H1 (cell line): ENCODE measurements at regions not wholly inside any gene's neighbourhood (a gene's known extent, or its start where the extent isn't known, plus 50 kb on each side); places are given as distances from the start of the nearest gene placed in this dataset.
"Not testable (repeated sequence)": the region's sequence is repeated elsewhere in the genome, so short reads cannot be mapped to it uniquely, and the experiment has no call there.

ENCODE experiments used
- CTCF ChIA-PET: fragments of 300-600 bp; sonication (Branson Sonifier 250); formaldehyde crosslinking; loops from one replicate; lab custom pipeline; 2021; ENCODE audit not compliant: partially characterized antibody; lab: Charles Lee
- POLR2A ChIA-PET: fragments of 300-600 bp; sonication (Branson Sonifier 250); formaldehyde crosslinking; loops from one replicate; lab custom pipeline; 2021; ENCODE audit warnings: inconsistent platforms; ENCODE audit not compliant: partially characterized antibody; lab: Charles Lee
- DNase-seq, 2 experiments: peaks; one replicate each; pipeline versions ENCODE4 v3.0.0 to v3.0.0-alpha.2; 2010 to 2022; ENCODE audit warnings: low spot score in 2 of 2, low read depth in 1 of 2, mixed read lengths in 1 of 2
- FAIRE-seq: peaks from 2 replicates; lab custom pipeline; 2011; peaks lifted over from hg19 to GRCh38; lab: Jason Lieb, UNC
- H2AFZ ChIP-seq: 2 replicates; pipeline ENCODE4 v1.8.1; 2012; ENCODE audit warnings: low read length, inconsistent platforms
- H2AK5ac ChIP-seq: 2 replicates; pipeline ENCODE4 v1.6.1; 2013; ENCODE audit warnings: low read depth, low read length
- H2BK120ac ChIP-seq: replicated peaks from 2 replicates; pipeline ENCODE3; 2013; ENCODE audit warnings: low read depth, low read length, inconsistent platforms
- H2BK12ac ChIP-seq: 2 replicates; pipeline ENCODE4 v1.6.1; 2013; ENCODE audit warnings: low read depth, low read length
- H2BK15ac ChIP-seq: 2 replicates; pipeline ENCODE4 v1.6.1; 2013; ENCODE audit warnings: low read length
- H2BK20ac ChIP-seq: 2 replicates; pipeline ENCODE4 v1.6.1; 2013; ENCODE audit warnings: low read length
- H2BK5ac ChIP-seq: 2 replicates; pipeline ENCODE4 v1.6.1; 2013; ENCODE audit warnings: low read depth, low read length
- H3K14ac ChIP-seq: 2 replicates; pipeline ENCODE4 v1.6.1; 2013; ENCODE audit warnings: inconsistent platforms; ENCODE audit not compliant: insufficient read length
- H3K18ac ChIP-seq: 2 replicates; pipeline ENCODE4 v1.6.1; 2013; ENCODE audit warnings: low read length; ENCODE audit errors: extremely low read depth
- H3K23ac ChIP-seq: 2 replicates; pipeline ENCODE4 v1.6.1; 2013; ENCODE audit warnings: inconsistent platforms; ENCODE audit not compliant: insufficient read length
- H3K23me2 ChIP-seq: 2 replicates; pipeline ENCODE4 v1.6.1; 2013; ENCODE audit warnings: low read depth, low read length
- H3K27ac ChIP-seq: 2 replicates; pipeline ENCODE4 v1.6.1; 2011; ENCODE audit warnings: low read depth, low read length, inconsistent platforms
- H3K27me3 ChIP-seq, 4 experiments: replicated peaks in 1 of 4; 1 replicate in 1 of 4; 2 replicates in 3 of 4; pipeline versions ENCODE4 v1.6.1 to v1.8.1; 2011 to 2013; ENCODE audit warnings: low read length in 3 of 4, mild to moderate bottlenecking in 3 of 4, inconsistent platforms in 2 of 4, mixed read lengths in 2 of 4, moderate library complexity in 1 of 4; ENCODE audit not compliant: control insufficient read depth in 3 of 4, insufficient read depth in 3 of 4; ENCODE audit errors: extremely low read depth in 1 of 4
- H3K36me3 ChIP-seq, 4 experiments: 2 replicates each; pipeline versions ENCODE4 v1.6.1 to v1.8.1; 2011 to 2013; ENCODE audit warnings: mild to moderate bottlenecking in 4 of 4, low read length in 3 of 4, moderate library complexity in 2 of 4, control low read depth in 1 of 4, inconsistent platforms in 1 of 4; ENCODE audit not compliant: insufficient read depth in 4 of 4, control insufficient read depth in 2 of 4
- H3K4ac ChIP-seq: replicated peaks from 2 replicates; pipeline ENCODE3; 2013; ENCODE audit warnings: low read length, low read depth, mixed read lengths, inconsistent platforms; ENCODE audit not compliant: insufficient read length
- H3K4me1 ChIP-seq, 4 experiments: replicated peaks in 1 of 4; 1 replicate in 1 of 4; 2 replicates in 3 of 4; pipeline versions ENCODE4 v1.6.1 to v1.8.1; 2011 to 2013; ENCODE audit warnings: low read length in 3 of 4, inconsistent platforms in 2 of 4, mixed read lengths in 1 of 4; ENCODE audit not compliant: insufficient read depth in 4 of 4, control insufficient read depth in 3 of 4
- H3K4me2 ChIP-seq, 2 experiments: 2 replicates each; pipeline versions ENCODE4 v1.6.1 to v1.8.1; 2011 to 2013; ENCODE audit warnings: low read depth in 2 of 2, low read length in 2 of 2, control low read depth in 1 of 2, inconsistent platforms in 1 of 2, mild to moderate bottlenecking in 1 of 2; ENCODE audit not compliant: insufficient read depth in 1 of 2
- H3K4me3 ChIP-seq, 4 experiments: fragments of 200-600, 300-600 bp in 1 of 4; sonication (generic), shearing (Covaris generic), sonication (Bioruptor Twin) in 1 of 4; 2 replicates each; pipeline versions ENCODE4 v1.5.1 to v1.8.1; 2011 to 2016; ENCODE audit warnings: low read length in 4 of 4, low read depth in 3 of 4, control low read depth in 2 of 4, inconsistent platforms in 2 of 4, mild to moderate bottlenecking in 2 of 4, mixed read lengths in 1 of 4, moderate library complexity in 1 of 4; ENCODE audit not compliant: insufficient read depth in 2 of 4; ENCODE audit errors: extremely low read depth in 1 of 4
- H3K56ac ChIP-seq: replicated peaks from 2 replicates; pipeline ENCODE3; 2013; ENCODE audit warnings: low read depth, mild to moderate bottlenecking, mixed read lengths, low read length, inconsistent platforms; ENCODE audit not compliant: insufficient read length
- H3K79me1 ChIP-seq: 2 replicates; pipeline ENCODE4 v1.6.1; 2013; ENCODE audit warnings: low read depth, low read length, control low read depth
- H3K79me2 ChIP-seq, 2 experiments: 2 replicates each; pipeline versions ENCODE4 v1.6.1 to v1.8.1; 2012 to 2013; ENCODE audit warnings: low read length in 2 of 2, mild to moderate bottlenecking in 2 of 2, inconsistent platforms in 1 of 2; ENCODE audit not compliant: insufficient read depth in 2 of 2, control insufficient read depth in 1 of 2
- H3K9ac ChIP-seq, 4 experiments: replicated peaks in 1 of 4; 1 replicate in 1 of 4; 2 replicates in 3 of 4; pipeline versions ENCODE4 v1.6.1 to v1.8.1; 2011 to 2013; ENCODE audit warnings: low read depth in 3 of 4, low read length in 3 of 4, control low read depth in 2 of 4, mild to moderate bottlenecking in 2 of 4, moderate library complexity in 2 of 4, inconsistent platforms in 1 of 4; ENCODE audit errors: extremely low read depth in 1 of 4
- H3K9me3 ChIP-seq, 2 experiments: 2 replicates each; pipeline versions ENCODE4 v1.6.1 to v1.8.1; 2012 to 2013; ENCODE audit warnings: mild to moderate bottlenecking in 2 of 2, moderate library complexity in 2 of 2, control low read depth in 1 of 2, inconsistent platforms in 1 of 2, low read depth in 1 of 2, low read length in 1 of 2, mixed read lengths in 1 of 2; ENCODE audit not compliant: insufficient read depth in 2 of 2
- H4K20me1 ChIP-seq, 2 experiments: replicated peaks in 1 of 2; 2 replicates each; pipeline versions ENCODE3 to v1.8.1; 2011 to 2013; ENCODE audit warnings: inconsistent platforms in 2 of 2, low read length in 2 of 2, mild to moderate bottlenecking in 1 of 2; ENCODE audit not compliant: insufficient read depth in 2 of 2, control insufficient read depth in 1 of 2
- H4K5ac ChIP-seq: 2 replicates; pipeline ENCODE4 v1.6.1; 2013; ENCODE audit warnings: low read length, low read depth, mixed read lengths, inconsistent platforms; ENCODE audit not compliant: insufficient read length
- H4K8ac ChIP-seq: 2 replicates; pipeline ENCODE4 v1.8.0; 2013; ENCODE audit warnings: mild to moderate bottlenecking, moderate library complexity, low read length, inconsistent platforms; ENCODE audit not compliant: insufficient read depth; ENCODE audit errors: extremely low read depth
- H4K91ac ChIP-seq: replicated peaks from 2 replicates; pipeline ENCODE3; 2013; ENCODE audit warnings: low read length, mixed read lengths, inconsistent platforms; ENCODE audit not compliant: insufficient read length
- WGBS, 2 experiments: shearing (Covaris generic) in 1 of 2; methylation state at CpG; one replicate each; pipeline versions ENCODE4 v1.1.6 to v1.1.7; 2013 to 2015; ENCODE audit warnings: low lambda C conversion rate in 2 of 2, mixed read lengths in 2 of 2, inconsistent platforms in 1 of 2, low coverage in 1 of 2, missing lambda C conversion rate in 1 of 2; ENCODE audit not compliant: insufficient replicate concordance in 2 of 2, insufficient coverage in 1 of 2, insufficient read length in 1 of 2; ENCODE audit errors: extremely low coverage in 1 of 2, missing lambda C conversion rate in 1 of 2; 5-methylcytosine and 5-hydroxymethylcytosine counted together

DNA sequence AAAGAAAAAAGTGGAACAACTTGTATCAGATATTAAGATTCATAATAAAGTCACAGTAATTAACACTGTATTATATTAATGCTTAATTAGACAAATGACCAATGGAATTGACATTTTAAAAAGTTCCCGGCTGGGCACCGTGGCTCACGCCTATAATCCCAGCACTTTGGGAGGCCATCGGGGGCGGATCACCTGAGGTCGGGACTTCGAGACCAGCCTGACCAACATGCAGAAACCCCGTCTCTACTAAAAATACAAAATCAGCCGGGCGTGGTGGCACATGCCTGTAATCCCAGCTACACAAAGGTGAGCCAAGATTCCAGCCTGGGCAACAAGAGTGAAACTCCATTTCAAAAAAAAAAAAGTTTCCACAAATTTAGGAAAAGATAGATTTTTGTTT, 188.9 kb upstream of the TP63 start:
- H3K23ac ChIP-seq, H4K91ac ChIP-seq, DNase-seq, H3K36me3 ChIP-seq, H3K9me3 ChIP-seq, H3K4me2 ChIP-seq, H3K27ac ChIP-seq, H2BK120ac ChIP-seq, H2BK5ac ChIP-seq, POLR2A ChIA-PET, H2BK12ac ChIP-seq, H3K79me2 ChIP-seq, H4K5ac ChIP-seq, FAIRE-seq, H2AFZ ChIP-seq, H2BK15ac ChIP-seq, H3K18ac ChIP-seq, H4K8ac ChIP-seq, H2BK20ac ChIP-seq, H3K23me2 ChIP-seq, H3K79me1 ChIP-seq, H2AK5ac ChIP-seq, H3K9ac ChIP-seq, H3K14ac ChIP-seq, H3K4me1 ChIP-seq, H3K56ac ChIP-seq, H3K27me3 ChIP-seq, H3K4ac ChIP-seq, H4K20me1 ChIP-seq, H3K4me3 ChIP-seq: not testable (repeated sequence)
- CTCF ChIA-PET: interaction anchor here (0.6 to 1.4 kb wide), 2 partner anchors 28 to 169 kb away, joined by 3 to 4 read pairs; no protein-coding TSS in a partner anchor
- WGBS, 2 experiments: 96% methylated on average over 10 of the region's 10 CpGs; no CpG with 5 or more reads in 1 of the 2 experiments
